CD4-positive, alpha-beta T cell (primary cell): ENCODE measurements at regions not wholly inside any gene's neighbourhood (a gene's known extent, or its start where the extent isn't known, plus 50 kb on each side); places are given as distances from the start of the nearest gene placed in this dataset.

Source experiments
- ATAC-seq: fragments of 200-7000 bp; cut with Tn5 transposase; one replicate; pipeline ENCODE4 v1.10.0; 2022; ENCODE audit warnings: mild to moderate bottlenecking; ENCODE audit not compliant: poor library complexity
- CTCF ChIA-PET: fragments of 350-600 bp; sonication (Branson Sonifier 250); formaldehyde crosslinking; loops from one replicate; lab custom pipeline; 2021; ENCODE audit warnings: antibody characterized with exemption, inconsistent platforms; lab: Charles Lee
- POLR2A ChIA-PET: fragments of 350-600 bp; sonication (Branson Sonifier 250); formaldehyde crosslinking; loops from one replicate; lab custom pipeline; 2021; ENCODE audit warnings: antibody characterized with exemption, inconsistent platforms; lab: Charles Lee
- DNase-seq, 14 experiments: peaks; one replicate each; pipeline ENCODE4 v3.0.0-alpha.2; 2013 to 2020; ENCODE audit warnings: mixed read lengths in 2 of 14
- H3K27ac ChIP-seq, 2 donors: one replicate each; pipeline versions ENCODE4 v1.5.1 to v1.7.0; 2013; ENCODE audit warnings: low read length in 2 of 2, low read depth in 1 of 2, mild to moderate bottlenecking in 1 of 2
- H3K27me3 ChIP-seq, 2 experiments: 1 replicate in 1 of 2; 2 replicates in 1 of 2; pipeline versions ENCODE4 v1.6.1 to v1.7.0; 2013; ENCODE audit warnings: low read length in 2 of 2, control low read depth in 1 of 2, mild to moderate bottlenecking in 1 of 2, moderate library complexity in 1 of 2; ENCODE audit not compliant: insufficient read depth in 2 of 2, control insufficient read depth in 1 of 2
- H3K36me3 ChIP-seq: one replicate; pipeline ENCODE4 v1.6.1; 2013; ENCODE audit warnings: low read length, control low read depth; ENCODE audit not compliant: insufficient read depth
- H3K4me1 ChIP-seq: one replicate; pipeline ENCODE4 v1.6.1; 2013; ENCODE audit warnings: low read length, control low read depth; ENCODE audit not compliant: insufficient read depth
- H3K4me3 ChIP-seq: one replicate; pipeline ENCODE4 v1.5.1; 2013; ENCODE audit warnings: mild to moderate bottlenecking, low read length, moderate library complexity
- H3K9me3 ChIP-seq, 2 experiments: 1 replicate in 1 of 2; 2 replicates in 1 of 2; pipeline versions ENCODE4 v1.6.1 to v1.7.0; 2013; ENCODE audit warnings: low read length in 2 of 2, mild to moderate bottlenecking in 2 of 2, control low read depth in 1 of 2, moderate library complexity in 1 of 2; ENCODE audit not compliant: control insufficient read depth in 1 of 2, insufficient read depth in 1 of 2
- H3K27ac Mint-ChIP-seq: one replicate; pipeline ENCODE4 v1.8.0; 2020; ENCODE audit warnings: mixed read lengths
- H3K27me3 Mint-ChIP-seq: one replicate; pipeline ENCODE4 v1.8.0; 2021; ENCODE audit warnings: mixed read lengths
- H3K36me3 Mint-ChIP-seq: one replicate; pipeline ENCODE4 v1.8.0; 2021; ENCODE audit warnings: low read depth, mixed read lengths
- H3K4me1 Mint-ChIP-seq: one replicate; pipeline ENCODE4 v1.8.0; 2021; ENCODE audit warnings: low read depth, mixed read lengths
- H3K4me3 Mint-ChIP-seq: one replicate; pipeline ENCODE4 v1.8.0; 2020; ENCODE audit warnings: mild to moderate bottlenecking, mixed read lengths
- H3K9me3 Mint-ChIP-seq: one replicate; pipeline ENCODE4 v1.8.0; 2020; ENCODE audit warnings: mixed read lengths
- CTCF ChIP-seq: fragments of 200-600 bp; IDR thresholded peaks from one replicate; pipeline ENCODE4 v1.8.0; 2022; ENCODE audit warnings: antibody characterized with exemption, mild to moderate bottlenecking
- intact Hi-C, 2 experiments: fragments of 100-400 bp; cut with DNase I in 1 of 2; cut with micrococcal nuclease in 1 of 2; formaldehyde crosslinking; loops; one replicate each; pipeline versions ENCODE4 v1.15.1 to v1.9.0; 2023 to 2025; cut with DNase I, micrococcal nuclease

DNA sequence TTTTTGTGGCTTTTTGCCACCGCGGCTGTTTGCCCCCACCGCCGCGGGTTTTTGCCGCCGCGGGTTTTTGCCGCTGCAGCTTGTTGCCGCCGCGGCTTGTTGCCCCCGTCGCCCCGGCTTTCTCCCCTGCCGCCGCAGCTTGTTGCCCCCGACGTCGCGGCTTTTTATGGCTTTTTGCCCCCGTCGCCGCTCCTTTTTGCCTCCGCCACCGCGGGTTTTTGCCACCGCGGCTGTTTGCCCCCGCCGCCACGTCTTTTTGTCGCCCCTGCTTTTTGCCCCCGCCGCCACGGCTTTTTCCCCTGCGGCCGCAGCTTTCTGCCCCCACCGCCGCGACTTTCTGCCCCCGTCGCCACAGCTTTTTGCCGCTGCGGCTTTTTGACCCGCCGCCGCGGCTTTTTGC is 149.5 kb downstream of the KCNJ18 start:
- peaks cover 44% of the 10 kb centered on the region for H3K27me3 Mint-ChIP-seq
- no peaks in the 10 kb centered on the region for H3K36me3 Mint-ChIP-seq
- H3K36me3 ChIP-seq = no peaks in the 10 kb centered on the region
- H3K4me1 Mint-ChIP-seq = no peaks in the 10 kb centered on the region
- TF ChIP-seq CTCF = no peak
- peaks cover 0 to 30% of the 10 kb centered on the region in 2 experiments for H3K9me3 ChIP-seq
- no peaks in the 10 kb centered on the region for H3K4me1 ChIP-seq
- H3K4me3 ChIP-seq = no peak overlapping the region
- H3K27me3 ChIP-seq = peaks cover 0 to 6% of the 10 kb centered on the region in 2 experiments
- ChIA-PET POLR2A (no interaction called here), CTCF (interaction anchor here (0.8 kb wide), 1 partner anchor 9 kb away, joined by 6 read pairs; no protein-coding TSS in a partner anchor)
- ATAC-seq (no peak), DNase-seq (no peak)
- intact Hi-C loops = no loop called here
- peaks cover 5% of the 10 kb centered on the region for H3K9me3 Mint-ChIP-seq
- no peak overlapping the region for H3K27ac Mint-ChIP-seq
- no peak overlapping the region for H3K4me3 Mint-ChIP-seq
- no peak overlapping the region for H3K27ac ChIP-seq

DNA sequence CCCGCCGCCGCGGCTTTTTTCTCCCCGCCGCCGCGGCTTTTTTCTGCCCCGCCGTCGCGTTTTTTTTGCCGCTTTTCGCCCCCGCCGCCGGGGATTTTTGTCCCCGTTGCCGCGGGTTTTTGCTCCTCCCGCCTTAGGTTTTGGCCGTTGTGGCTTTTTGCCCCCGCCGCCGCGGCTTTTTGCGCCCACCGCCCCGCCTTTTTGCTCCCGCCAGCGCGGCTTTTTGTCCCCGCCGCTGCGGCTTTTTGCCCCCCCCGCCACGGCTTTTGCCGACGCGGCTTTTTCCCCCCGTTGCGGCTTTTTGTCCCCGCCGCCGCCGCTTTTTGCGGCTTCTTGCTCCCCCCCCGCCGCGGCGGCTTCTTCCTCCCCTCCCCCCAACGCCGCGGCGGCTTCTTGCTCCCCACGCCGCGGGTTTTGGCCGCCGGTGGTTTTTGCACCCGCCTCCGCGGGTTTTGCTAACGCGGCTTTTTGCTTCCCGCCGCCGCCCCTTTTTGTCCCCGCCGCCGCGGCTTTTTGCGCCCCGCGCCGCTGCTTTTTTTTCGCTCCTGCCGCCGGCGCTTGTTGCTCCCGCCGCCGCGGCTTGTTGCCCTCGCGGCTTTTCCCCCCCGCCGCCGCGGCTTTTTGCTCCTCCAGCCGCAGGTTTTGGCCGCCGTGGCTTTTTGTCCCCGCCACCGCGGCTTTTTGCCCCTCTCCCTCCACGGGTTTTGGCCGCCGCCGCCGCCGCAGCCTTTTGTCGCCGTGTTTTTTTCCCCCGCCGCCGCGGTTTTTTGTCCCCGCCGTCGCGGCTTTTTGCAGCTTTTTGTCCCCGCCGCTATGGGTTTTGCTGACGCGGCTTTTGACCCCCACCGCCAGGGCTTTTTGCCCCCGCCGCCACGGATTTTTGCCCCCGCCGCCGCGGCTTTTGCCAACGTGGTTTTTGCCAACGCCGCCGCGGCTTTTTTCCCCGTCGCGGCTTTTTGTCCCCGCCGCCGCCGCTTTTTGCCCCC is 150.3 kb downstream of the KCNJ18 start:
- H3K9me3 Mint-ChIP-seq = peaks cover 5% of the 10 kb centered on the region
- TF ChIP-seq CTCF = no peak
- H3K4me3 ChIP-seq = no peak overlapping the region

DNA sequence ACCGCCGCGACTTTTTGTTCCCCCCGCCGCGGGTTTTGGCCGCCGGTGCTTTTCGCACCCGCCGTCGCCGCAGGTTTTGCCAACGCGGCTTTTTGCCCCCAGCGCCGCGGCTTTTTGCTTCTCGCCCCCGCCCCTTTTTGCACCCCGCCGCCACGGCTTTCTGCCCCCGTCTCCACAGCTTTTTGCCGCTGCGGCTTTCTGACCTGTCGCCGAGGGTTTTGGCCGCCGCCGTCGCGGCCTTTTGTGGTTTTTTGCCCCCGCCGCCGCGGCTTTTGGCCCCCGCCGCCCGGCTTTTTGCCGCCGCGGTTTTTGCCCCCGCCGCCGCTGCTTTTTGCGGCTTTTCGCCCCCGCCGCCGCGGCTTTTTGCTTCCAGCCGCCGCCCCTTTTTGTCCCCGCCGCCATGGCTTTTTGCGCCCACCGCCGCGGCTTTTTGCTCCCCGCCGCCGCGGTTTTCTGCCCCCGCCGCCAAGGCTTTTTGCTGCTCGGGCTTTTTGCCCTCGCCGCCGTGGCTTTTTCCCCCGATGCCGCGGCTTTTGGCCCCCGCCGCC is 151.1 kb downstream of the KCNJ18 start:
- ChIA-PET CTCF (no interaction called here), POLR2A (no interaction called here)
- Mint-ChIP-seq H3K27ac (no peak overlapping the region), H3K4me3 (no peak overlapping the region), H3K9me3 (peaks cover 5% of the 10 kb centered on the region), H3K4me1 (no peaks in the 10 kb centered on the region), H3K27me3 (peaks cover 45% of the 10 kb centered on the region), H3K36me3 (no peaks in the 10 kb centered on the region)
- no peak for ATAC-seq
- no peak overlapping the region for H3K4me3 ChIP-seq
- no peaks in the 10 kb centered on the region for H3K4me1 ChIP-seq
- H3K27me3 ChIP-seq = peaks cover 0 to 6% of the 10 kb centered on the region in 2 experiments
- H3K27ac ChIP-seq = no peak overlapping the region
- H3K9me3 ChIP-seq = peaks cover 0 to 37% of the 10 kb centered on the region in 2 experiments
- TF ChIP-seq CTCF = no peak
- no peak for DNase-seq
- no peaks in the 10 kb centered on the region for H3K36me3 ChIP-seq
- intact Hi-C loops = no loop called here

More for the DNA sequence above, 150.3 kb downstream of the KCNJ18 start:
- ChIA-PET POLR2A (no interaction called here), CTCF (interaction anchor here (0.8 kb wide), 1 partner anchor 8 kb away, joined by 6 read pairs; no protein-coding TSS in a partner anchor)
- Mint-ChIP-seq H3K36me3 (no peaks in the 10 kb centered on the region), H3K4me3 (no peak overlapping the region), H3K27ac (no peak overlapping the region), H3K27me3 (peaks cover 44% of the 10 kb centered on the region), H3K4me1 (no peaks in the 10 kb centered on the region)
- H3K36me3 ChIP-seq = no peaks in the 10 kb centered on the region
- DNase-seq = no peak
- intact Hi-C loops = no loop called here
- H3K9me3 ChIP-seq = peaks cover 0 to 33% of the 10 kb centered on the region in 2 experiments
- no peak for ATAC-seq
- peaks cover 0 to 6% of the 10 kb centered on the region in 2 experiments for H3K27me3 ChIP-seq
- no peaks in the 10 kb centered on the region for H3K4me1 ChIP-seq
- no peak overlapping the region for H3K27ac ChIP-seq
